ENCODE measurements at regions not wholly inside any gene's neighbourhood (a gene's known extent, or its start where the extent isn't known, plus 50 kb on each side); places are given as distances from the start of the nearest gene placed in this dataset.

GRCh38 chr5:13624283-13625074 lies 320.0 kb downstream of the DNAH5 start (continued):
- no peak for TF ChIP-seq SAP30 (IDR thresholded peaks at IDR 0.05; ENCODE audit: insufficient read depth, insufficient replicate concordance, low read length)
- no peak for TF ChIP-seq CTBP2 (IDR thresholded peaks at IDR 0.05; ENCODE audit: borderline replicate concordance, insufficient read depth, insufficient read length, low read length)
- no peak for TF ChIP-seq POU5F1 (IDR thresholded peaks at IDR 0.05; ENCODE audit: low read depth, low read length)
- TF ChIP-seq, protein P1, sequence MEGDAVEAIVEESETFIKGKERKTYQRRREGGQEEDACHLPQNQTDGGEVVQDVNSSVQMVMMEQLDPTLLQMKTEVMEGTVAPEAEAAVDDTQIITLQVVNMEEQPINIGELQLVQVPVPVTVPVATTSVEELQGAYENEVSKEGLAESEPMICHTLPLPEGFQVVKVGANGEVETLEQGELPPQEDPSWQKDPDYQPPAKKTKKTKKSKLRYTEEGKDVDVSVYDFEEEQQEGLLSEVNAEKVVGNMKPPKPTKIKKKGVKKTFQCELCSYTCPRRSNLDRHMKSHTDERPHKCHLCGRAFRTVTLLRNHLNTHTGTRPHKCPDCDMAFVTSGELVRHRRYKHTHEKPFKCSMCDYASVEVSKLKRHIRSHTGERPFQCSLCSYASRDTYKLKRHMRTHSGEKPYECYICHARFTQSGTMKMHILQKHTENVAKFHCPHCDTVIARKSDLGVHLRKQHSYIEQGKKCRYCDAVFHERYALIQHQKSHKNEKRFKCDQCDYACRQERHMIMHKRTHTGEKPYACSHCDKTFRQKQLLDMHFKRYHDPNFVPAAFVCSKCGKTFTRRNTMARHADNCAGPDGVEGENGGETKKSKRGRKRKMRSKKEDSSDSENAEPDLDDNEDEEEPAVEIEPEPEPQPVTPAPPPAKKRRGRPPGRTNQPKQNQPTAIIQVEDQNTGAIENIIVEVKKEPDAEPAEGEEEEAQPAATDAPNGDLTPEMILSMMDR (IDR thresholded peaks at IDR 0.05; ENCODE audit: control extremely low read depth in 1 of 3, insufficient read depth in 1 of 3, low read depth in 1 of 3, low read length in 3 of 3), result no peak

All from H1 (cell line).